ENCODE measurements at regions not wholly inside any gene's neighbourhood (a gene's known extent, or its start where the extent isn't known, plus 50 kb on each side); places are given as distances from the start of the nearest gene placed in this dataset.

DNA sequence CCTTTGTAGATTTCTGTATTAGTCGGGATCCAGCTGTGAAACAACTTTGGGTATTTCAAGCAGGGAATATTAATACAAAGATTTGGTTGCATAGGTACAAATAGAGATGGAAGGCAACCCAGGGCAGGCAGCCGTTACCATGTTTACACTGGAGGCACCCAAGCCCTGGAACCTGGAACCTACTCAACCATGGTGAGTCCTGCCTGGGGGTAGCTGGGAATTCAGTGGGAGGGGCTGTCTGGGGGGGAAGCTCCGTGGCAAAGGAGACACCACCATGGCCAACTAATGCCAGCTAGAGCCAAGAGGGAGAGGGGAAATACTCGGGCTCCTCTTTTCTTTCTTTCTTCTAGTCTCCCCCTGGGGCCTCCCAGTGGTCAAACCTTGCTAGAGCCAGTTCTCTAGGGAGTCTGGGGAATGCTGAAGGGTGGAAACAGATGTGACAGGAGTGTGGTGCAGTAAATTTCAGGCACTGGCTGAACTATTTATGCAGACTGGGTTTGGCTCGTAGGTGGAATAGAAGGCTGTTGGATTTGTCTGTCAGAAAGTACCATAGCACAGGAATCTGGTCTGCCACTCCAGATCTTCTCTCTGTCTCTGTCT, 91.9 kb upstream of the CACNA1E start:
- no peaks in the 10 kb centered on the region for H3K36me3 Mint-ChIP-seq (ENCODE audit: low read depth)
- no peak overlapping the region for H3K4me3 Mint-ChIP-seq (ENCODE audit: unreplicated experiment)
- no peak for DNase-seq (ENCODE audit: low spot score)
- TF ChIP-seq, protein P1, sequence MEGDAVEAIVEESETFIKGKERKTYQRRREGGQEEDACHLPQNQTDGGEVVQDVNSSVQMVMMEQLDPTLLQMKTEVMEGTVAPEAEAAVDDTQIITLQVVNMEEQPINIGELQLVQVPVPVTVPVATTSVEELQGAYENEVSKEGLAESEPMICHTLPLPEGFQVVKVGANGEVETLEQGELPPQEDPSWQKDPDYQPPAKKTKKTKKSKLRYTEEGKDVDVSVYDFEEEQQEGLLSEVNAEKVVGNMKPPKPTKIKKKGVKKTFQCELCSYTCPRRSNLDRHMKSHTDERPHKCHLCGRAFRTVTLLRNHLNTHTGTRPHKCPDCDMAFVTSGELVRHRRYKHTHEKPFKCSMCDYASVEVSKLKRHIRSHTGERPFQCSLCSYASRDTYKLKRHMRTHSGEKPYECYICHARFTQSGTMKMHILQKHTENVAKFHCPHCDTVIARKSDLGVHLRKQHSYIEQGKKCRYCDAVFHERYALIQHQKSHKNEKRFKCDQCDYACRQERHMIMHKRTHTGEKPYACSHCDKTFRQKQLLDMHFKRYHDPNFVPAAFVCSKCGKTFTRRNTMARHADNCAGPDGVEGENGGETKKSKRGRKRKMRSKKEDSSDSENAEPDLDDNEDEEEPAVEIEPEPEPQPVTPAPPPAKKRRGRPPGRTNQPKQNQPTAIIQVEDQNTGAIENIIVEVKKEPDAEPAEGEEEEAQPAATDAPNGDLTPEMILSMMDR (IDR thresholded peaks at IDR 0.05), result no peak
- H3K27ac Mint-ChIP-seq (ENCODE audit: unreplicated experiment), result no peak overlapping the region
- peaks cover 4% of the 10 kb centered on the region for H3K27me3 Mint-ChIP-seq (ENCODE audit: low read depth)
- H3K9me3 Mint-ChIP-seq (ENCODE audit: low read depth), result no peaks in the 10 kb centered on the region
- no peaks in the 10 kb centered on the region for H3K4me1 Mint-ChIP-seq (ENCODE audit: low read depth)

DNA sequence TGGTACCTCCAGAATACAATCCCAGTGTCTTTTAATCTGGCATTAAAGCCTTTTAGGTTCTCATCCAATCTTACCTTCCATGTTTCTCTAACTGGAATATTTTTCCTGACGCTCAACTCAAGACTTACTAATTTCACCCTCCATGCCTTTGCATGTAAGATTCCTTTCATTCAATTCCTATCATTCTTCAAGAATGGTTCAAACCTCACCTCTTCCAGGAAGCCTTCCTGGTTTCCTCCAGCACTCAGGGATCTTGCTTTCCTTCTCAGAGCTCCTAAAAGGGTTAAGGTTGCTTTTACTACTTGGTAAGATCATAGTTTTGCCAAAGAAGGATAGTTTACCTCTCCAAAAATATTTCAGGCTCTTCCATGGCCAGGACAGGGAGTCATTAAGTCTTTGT, 91.2 kb upstream of the CACNA1E start:
- TF ChIP-seq, protein P1 (IDR thresholded peaks at IDR 0.05), result no peak
- DNase-seq (ENCODE audit: low spot score), result no peak
- no peaks in the 10 kb centered on the region for H3K4me1 Mint-ChIP-seq (ENCODE audit: low read depth)
- no peak overlapping the region for H3K27ac Mint-ChIP-seq (ENCODE audit: unreplicated experiment)
- peaks cover 4% of the 10 kb centered on the region for H3K27me3 Mint-ChIP-seq (ENCODE audit: low read depth)
- H3K36me3 Mint-ChIP-seq (ENCODE audit: low read depth), result no peaks in the 10 kb centered on the region
- H3K4me3 Mint-ChIP-seq (ENCODE audit: unreplicated experiment), result no peak overlapping the region
- no peaks in the 10 kb centered on the region for H3K9me3 Mint-ChIP-seq (ENCODE audit: low read depth)

DNA sequence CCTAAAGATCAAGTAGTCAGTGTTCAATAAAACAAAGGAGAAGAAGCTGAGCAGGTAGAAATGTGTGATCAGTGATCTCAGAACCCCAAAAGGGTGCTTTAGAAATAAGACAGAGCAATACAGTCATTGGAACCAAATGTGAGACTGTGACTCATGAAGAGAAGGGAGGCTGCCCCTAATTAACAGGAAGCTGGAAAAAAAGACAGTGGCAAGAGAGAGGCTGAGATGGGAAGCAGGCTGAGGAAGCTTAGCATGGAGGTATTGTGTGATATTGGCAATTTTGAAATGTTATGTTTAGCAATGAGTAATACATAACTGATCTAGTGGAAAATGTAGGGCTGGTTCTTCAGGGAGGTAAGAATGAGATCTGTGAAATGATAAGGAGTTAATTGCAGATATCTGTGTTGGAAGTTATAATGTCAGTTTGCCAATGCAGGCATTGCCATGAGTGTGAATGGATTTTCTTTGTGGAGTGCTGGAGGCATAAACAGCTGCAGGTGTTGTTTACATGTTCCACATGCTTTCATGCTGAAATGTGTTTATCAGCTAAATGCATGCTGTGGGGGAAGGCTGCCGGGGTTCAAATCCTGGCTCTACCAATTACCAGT, 90.6 kb upstream of the CACNA1E start:
- TF ChIP-seq, protein P1 (IDR thresholded peaks at IDR 0.05), result no peak
- Mint-ChIP-seq H3K4me3 (ENCODE audit: unreplicated experiment) (no peak overlapping the region), H3K4me1 (ENCODE audit: low read depth) (no peaks in the 10 kb centered on the region), H3K27ac (ENCODE audit: unreplicated experiment) (no peak overlapping the region), H3K36me3 (ENCODE audit: low read depth) (no peaks in the 10 kb centered on the region), H3K9me3 (ENCODE audit: low read depth) (no peaks in the 10 kb centered on the region), H3K27me3 (ENCODE audit: low read depth) (peaks cover 6% of the 10 kb centered on the region)
- no peak for DNase-seq (ENCODE audit: low spot score)

DNA sequence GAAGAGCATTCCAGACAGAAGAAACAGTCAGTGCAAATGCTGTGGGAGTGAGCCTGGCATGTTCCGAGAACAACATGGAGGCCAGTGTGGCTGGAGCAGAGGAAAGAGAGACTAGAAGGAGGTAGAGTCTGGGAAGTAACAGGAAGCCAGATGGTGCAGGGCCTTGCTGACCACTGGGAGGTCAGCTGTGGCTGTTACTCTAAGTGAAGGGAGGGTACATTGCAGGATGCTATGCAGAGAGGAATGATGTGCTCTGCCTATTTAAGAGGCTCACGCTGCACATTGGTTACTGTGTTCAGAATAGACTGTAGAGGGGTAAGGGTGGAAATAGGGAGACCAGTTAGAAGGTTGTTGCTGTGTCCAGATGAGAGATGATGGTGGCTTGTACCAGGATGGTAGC, 88.6 kb upstream of the CACNA1E start:
- Mint-ChIP-seq H3K9me3 (ENCODE audit: low read depth) (no peaks in the 10 kb centered on the region), H3K27ac (ENCODE audit: unreplicated experiment) (no peak overlapping the region), H3K27me3 (ENCODE audit: low read depth) (peaks cover 8% of the 10 kb centered on the region), H3K4me3 (ENCODE audit: unreplicated experiment) (no peak overlapping the region), H3K36me3 (ENCODE audit: low read depth) (no peaks in the 10 kb centered on the region), H3K4me1 (ENCODE audit: low read depth) (no peaks in the 10 kb centered on the region)
- DNase-seq (ENCODE audit: low spot score), result no peak
- TF ChIP-seq, protein P1 (IDR thresholded peaks at IDR 0.05), result no peak

DNA sequence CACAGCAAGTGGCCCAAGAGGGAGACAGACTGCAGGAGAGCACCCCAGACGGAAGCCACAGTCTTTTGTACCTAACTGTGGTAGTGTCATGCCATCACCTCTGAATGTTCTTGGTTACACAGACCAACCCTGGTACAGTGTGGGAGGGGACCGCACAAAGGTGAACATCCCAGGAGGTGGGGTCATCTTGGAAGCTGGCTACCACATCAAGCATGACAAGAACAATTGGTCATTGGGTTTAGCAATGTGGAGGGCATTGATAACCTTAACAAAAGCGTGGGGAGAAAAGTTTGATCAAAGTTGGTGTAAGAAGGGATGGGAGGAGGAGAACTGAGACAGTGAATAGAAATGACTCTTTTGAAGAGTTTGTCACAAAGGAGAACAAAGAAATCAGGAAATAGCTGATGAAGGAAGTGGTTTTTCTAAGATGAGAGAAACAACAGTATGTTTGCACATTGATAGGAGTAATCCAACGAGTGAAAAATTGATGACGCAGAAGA, 87.1 kb upstream of the CACNA1E start:
- H3K4me3 Mint-ChIP-seq (ENCODE audit: unreplicated experiment), result no peak overlapping the region
- peak; percentile 38 for DNase-seq (ENCODE audit: low spot score)
- H3K9me3 Mint-ChIP-seq (ENCODE audit: low read depth), result no peaks in the 10 kb centered on the region
- H3K27ac Mint-ChIP-seq (ENCODE audit: unreplicated experiment), result no peak overlapping the region
- TF ChIP-seq, protein P1 (IDR thresholded peaks at IDR 0.05), result no peak
- peaks cover 8% of the 10 kb centered on the region for H3K27me3 Mint-ChIP-seq (ENCODE audit: low read depth)
- H3K36me3 Mint-ChIP-seq (ENCODE audit: low read depth), result no peaks in the 10 kb centered on the region
- H3K4me1 Mint-ChIP-seq (ENCODE audit: low read depth), result no peaks in the 10 kb centered on the region

Data from chondrocyte (in vitro differentiated cells).